HEK293 (cell line): ENCODE measurements at regions not wholly inside any gene's neighbourhood (a gene's known extent, or its start where the extent isn't known, plus 50 kb on each side); places are given as distances from the start of the nearest gene placed in this dataset.

ENCODE experiments used
- CTCF ChIA-PET: fragments of 350-600 bp; formaldehyde crosslinking; extraction: SDS; loops from one replicate; lab custom pipeline; 2021; ENCODE audit warnings: antibody characterized with exemption; lab: Yijun Ruan, JAX
- POLR2A ChIA-PET: fragments of 300-600 bp; formaldehyde crosslinking; extraction: SDS; loops from one replicate; lab custom pipeline; 2020; ENCODE audit warnings: antibody characterized with exemption, inconsistent platforms; lab: Yijun Ruan, JAX
- H3K27ac ChIP-seq: fragments of 200-500 bp; sonication (Bioruptor generic); 2 replicates; pipeline ENCODE4 v1.5.1; 2014; ENCODE audit warnings: low read depth, low read length, control low read depth, inconsistent platforms; ENCODE audit errors: extremely low read depth
- H3K36me3 ChIP-seq, 2 experiments: fragments of 200-500 bp in 1 of 2; sonication (Bioruptor generic) in 1 of 2; 1 replicate in 1 of 2; 2 replicates in 1 of 2; pipeline ENCODE4 v1.5.1; 2014 to 2017; ENCODE audit warnings: inconsistent platforms in 2 of 2, low read length in 2 of 2; ENCODE audit not compliant: control insufficient read depth in 2 of 2, insufficient read depth in 1 of 2
- H3K4me1 ChIP-seq: fragments of 200-500 bp; sonication (Bioruptor generic); 2 replicates; pipeline ENCODE4 v1.5.1; 2014; ENCODE audit warnings: mild to moderate bottlenecking, low read length, inconsistent platforms; ENCODE audit not compliant: control insufficient read depth, insufficient read depth
- H3K4me3 ChIP-seq: 2 replicates; pipeline ENCODE4 v1.5.1; 2011; ENCODE audit warnings: low read depth, mild to moderate bottlenecking, control low read depth, low read length, moderate library complexity
- H3K9me3 ChIP-seq: fragments of 200-500 bp; sonication (Bioruptor generic); 2 replicates; pipeline ENCODE4 v1.5.1; 2014; ENCODE audit warnings: low read depth, low read length, inconsistent platforms; ENCODE audit not compliant: control insufficient read depth, insufficient read depth
- GLI2 ChIP-seq: fragments of 450-650 bp; formaldehyde crosslinking; IDR thresholded peaks from 2 replicates; pipeline ENCODE4; 2017; ENCODE audit warnings: missing biosample characterization, missing genetic modification characterization, low read depth, borderline replicate concordance
- INSM2 ChIP-seq: fragments of 450-650 bp; formaldehyde crosslinking; IDR thresholded peaks from 2 replicates; pipeline ENCODE4 v1.5.1; 2016; ENCODE audit warnings: missing biosample characterization, missing genetic modification characterization
- KLF9 ChIP-seq: fragments of 450-650 bp; formaldehyde crosslinking; IDR thresholded peaks from 2 replicates; pipeline ENCODE4 v1.5.1; 2016; ENCODE audit warnings: missing biosample characterization, missing genetic modification characterization, low read depth
- REST ChIP-seq: fragments of 450-650 bp; formaldehyde crosslinking; IDR thresholded peaks from 2 replicates; pipeline ENCODE4 v1.5.1; 2016; ENCODE audit warnings: missing biosample characterization, missing genetic modification characterization
- SALL2 ChIP-seq: fragments of 450-650 bp; formaldehyde crosslinking; IDR thresholded peaks from 2 replicates; pipeline ENCODE4 v1.5.0; 2017; ENCODE audit warnings: missing biosample characterization, mild to moderate bottlenecking, missing genetic modification characterization, borderline replicate concordance
- WT1 ChIP-seq: fragments of 450-650 bp; formaldehyde crosslinking; IDR thresholded peaks from 2 replicates; pipeline ENCODE4 v1.5.1; 2016; ENCODE audit warnings: missing biosample characterization, missing genetic modification characterization
- ZBTB20 ChIP-seq: fragments of 450-650 bp; formaldehyde crosslinking; IDR thresholded peaks from 2 replicates; pipeline ENCODE4 v1.5.1; 2016; ENCODE audit warnings: missing biosample characterization, missing genetic modification characterization
- ZFP41 ChIP-seq: fragments of 450-650 bp; formaldehyde crosslinking; IDR thresholded peaks from 2 replicates; pipeline ENCODE4 v1.5.1; 2016; ENCODE audit warnings: missing biosample characterization, missing genetic modification characterization, borderline replicate concordance
- ZNF10 ChIP-seq: fragments of 450-650 bp; formaldehyde crosslinking; IDR thresholded peaks from 2 replicates; pipeline ENCODE4 v1.5.1; 2017; ENCODE audit warnings: missing biosample characterization, missing genetic modification characterization
- ZNF121 ChIP-seq: fragments of 450-650 bp; formaldehyde crosslinking; IDR thresholded peaks from 2 replicates; pipeline ENCODE4 v1.5.1; 2016; ENCODE audit warnings: missing biosample characterization, missing genetic modification characterization
- ZNF140 ChIP-seq: fragments of 450-650 bp; formaldehyde crosslinking; IDR thresholded peaks from 2 replicates; pipeline ENCODE4 v1.5.1; 2016; ENCODE audit warnings: missing biosample characterization, missing genetic modification characterization
- ZNF16 ChIP-seq: fragments of 450-650 bp; formaldehyde crosslinking; IDR thresholded peaks from 2 replicates; pipeline ENCODE4 v1.5.1; 2016; ENCODE audit warnings: low read depth, missing biosample characterization, missing genetic modification characterization
- ZNF18 ChIP-seq: fragments of 450-650 bp; formaldehyde crosslinking; IDR thresholded peaks from 2 replicates; pipeline ENCODE4 v1.5.1; 2016; ENCODE audit warnings: missing biosample characterization, missing genetic modification characterization
- ZNF2 ChIP-seq: fragments of 450-650 bp; formaldehyde crosslinking; IDR thresholded peaks from 2 replicates; pipeline ENCODE4 v1.5.1; 2016; ENCODE audit warnings: missing biosample characterization, missing genetic modification characterization
- ZNF223 ChIP-seq: fragments of 450-650 bp; formaldehyde crosslinking; IDR thresholded peaks from 2 replicates; pipeline ENCODE4 v1.5.1; 2016; ENCODE audit warnings: missing biosample characterization, missing genetic modification characterization
- ZNF335 ChIP-seq: fragments of 450-650 bp; formaldehyde crosslinking; conservative IDR thresholded peaks from 2 replicates; pipeline ENCODE4 v1.5.1; 2016; ENCODE audit warnings: missing biosample characterization, missing genetic modification characterization
- ZNF37A ChIP-seq: fragments of 450-650 bp; IDR thresholded peaks from 2 replicates; pipeline ENCODE4 v1.5.1; 2018; ENCODE audit warnings: missing biosample characterization, missing genetic modification characterization
- ZNF549 ChIP-seq: fragments of 450-650 bp; IDR thresholded peaks from 2 replicates; pipeline ENCODE4 v1.5.1; 2018; ENCODE audit warnings: missing biosample characterization, missing genetic modification characterization, mild to moderate bottlenecking, inconsistent platforms, moderate library complexity
- ZNF555 ChIP-seq: fragments of 450-650 bp; formaldehyde crosslinking; conservative IDR thresholded peaks from 2 replicates; pipeline ENCODE4 v1.5.1; 2017; ENCODE audit warnings: missing biosample characterization, mild to moderate bottlenecking, missing genetic modification characterization, inconsistent platforms
- ZNF561 ChIP-seq: fragments of 450-650 bp; IDR thresholded peaks from 2 replicates; pipeline ENCODE4 v1.5.1; 2018; ENCODE audit warnings: missing biosample characterization, missing genetic modification characterization, borderline replicate concordance
- ZNF785 ChIP-seq: fragments of 450-650 bp; formaldehyde crosslinking; IDR thresholded peaks from 2 replicates; pipeline ENCODE4 v1.5.1; 2016; ENCODE audit warnings: missing biosample characterization, missing genetic modification characterization
- ZNF837 ChIP-seq: fragments of 450-650 bp; formaldehyde crosslinking; IDR thresholded peaks from 2 replicates; pipeline ENCODE4 v1.5.1; 2016; ENCODE audit warnings: missing biosample characterization, missing genetic modification characterization

GRCh38 chr12:17918013-17918412 is 172.0 kb downstream of the RERGL start (continued):
- no peak for TF ChIP-seq GLI2 (tag by site-specific recombination)
- no peak for TF ChIP-seq ZNF549 (tag by site-specific recombination)
- no peak for TF ChIP-seq ZNF785 (tag by site-specific recombination)
- TF ChIP-seq ZBTB20 (tag by site-specific recombination) = no peak
- TF ChIP-seq, all 188 proteins: peak for 0

GRCh38 chr12:17884581-17884980 is 205.4 kb downstream of the RERGL start:
- TF ChIP-seq INSM2 (tag by site-specific recombination) = no peak
- TF ChIP-seq REST (tag by site-specific recombination) = no peak
- TF ChIP-seq ZNF10 = no peak
- no peak for TF ChIP-seq ZNF37A (tag by site-specific recombination)
- TF ChIP-seq KLF9 (tag by site-specific recombination) = no peak
- no peak for TF ChIP-seq ZNF223
- TF ChIP-seq ZFP41 (tag by site-specific recombination) = no peak
- no peak for TF ChIP-seq ZBTB20 (tag by site-specific recombination)
- no peak for TF ChIP-seq ZNF2 (tag by site-specific recombination)
- TF ChIP-seq SALL2 (tag by site-specific recombination) = no peak
- TF ChIP-seq ZNF837 (tag by site-specific recombination) = no peak
- no peak for TF ChIP-seq ZNF140 (tag by site-specific recombination)
- TF ChIP-seq ZNF18 = no peak
- TF ChIP-seq ZNF121 (tag by site-specific recombination) = no peak
- no peak for TF ChIP-seq WT1 (tag by site-specific recombination)
- TF ChIP-seq ZNF561 = no peak
- TF ChIP-seq ZNF16 (tag by site-specific recombination) = no peak
- TF ChIP-seq ZNF335 (tag by site-specific recombination) = no peak
- TF ChIP-seq ZNF555 = no peak
- Histone ChIP-seq H3K4me1 (no peaks in the 10 kb centered on the region), H3K9me3 (no peaks in the 10 kb centered on the region), H3K4me3 (no peak overlapping the region), H3K27ac (no peak overlapping the region), H3K36me3 (no peaks in the 10 kb centered on the region)
- POLR2A ChIA-PET = no interaction called here
- CTCF ChIA-PET = no interaction called here
